K562 (cell line): ENCODE measurements at regions not wholly inside any gene's neighbourhood (a gene's known extent, or its start where the extent isn't known, plus 50 kb on each side); places are given as distances from the start of the nearest gene placed in this dataset.

ENCODE experiments used
- ATAC-seq: fragments of 200-7000 bp; cut with Tn5 transposase; 3 replicates; pipeline ENCODE4 v1.9.1; 2020; ENCODE audit warnings: moderate library complexity
- BruUV-seq: library from RNA; stranded (reverse); fragments of 400-500 nt; replicated peaks from 2 replicates; lab custom pipeline; 2021; lab: Mats Ljungman, UMichigan
- CTCF ChIA-PET: fragments of 300-600 bp; formaldehyde crosslinking; extraction: SDS; loops from one replicate; lab custom pipeline; 2021; ENCODE audit warnings: low intra/inter-chr PET ratio; lab: Yijun Ruan, JAX
- POLR2A ChIA-PET: fragments of 300-600, 350-650 bp; sonication (Branson Sonifier 250); formaldehyde crosslinking; extraction: SDS; loops from one replicate; lab custom pipeline; 2021; ENCODE audit warnings: antibody characterized with exemption, inconsistent platforms; lab: Yijun Ruan, JAX
- DNase-seq, 4 experiments: peaks; one replicate each; pipeline versions ENCODE4 v3.0.0 to v3.0.0-alpha.2; 2011 to 2018; ENCODE audit warnings: low spot score in 3 of 4, mixed read lengths in 3 of 4; ENCODE audit errors: extremely low read depth in 1 of 4
- FAIRE-seq: peaks from 2 replicates; lab custom pipeline; 2011; peaks lifted over from hg19 to GRCh38; lab: Jason Lieb, UNC
- H2AFZ ChIP-seq: 2 replicates; pipeline ENCODE4 v1.6.0; 2011; ENCODE audit warnings: low read depth, low read length, control low read depth, inconsistent platforms
- H3K27ac ChIP-seq: fragments of 200-600 bp; 3 replicates; pipeline ENCODE4 v1.8.0; 2011; ENCODE audit warnings: low read depth, mild to moderate bottlenecking, control low read depth, inconsistent platforms, low read length, moderate library complexity, mixed read lengths; ENCODE audit errors: extremely low read depth
- H3K27me3 ChIP-seq, 2 experiments: fragments of 300-600 bp in 1 of 2; 2 replicates in 1 of 2; 3 replicates in 1 of 2; pipeline versions ENCODE4 v1.6.0 to v1.8.0; 2011; ENCODE audit warnings: inconsistent platforms in 2 of 2, low read length in 2 of 2, mild to moderate bottlenecking in 1 of 2, mixed read lengths in 1 of 2, moderate library complexity in 1 of 2; ENCODE audit not compliant: control insufficient read depth in 2 of 2, insufficient read depth in 2 of 2
- H3K36me3 ChIP-seq: fragments of 300-600 bp; 3 replicates; pipeline ENCODE4 v1.8.0; 2011; ENCODE audit warnings: mild to moderate bottlenecking, low read length, inconsistent platforms; ENCODE audit not compliant: control insufficient read depth, insufficient read depth
- H3K4me1 ChIP-seq, 2 experiments: fragments of 200-600 bp in 1 of 2; replicated peaks in 1 of 2; 2 replicates in 1 of 2; 3 replicates in 1 of 2; pipeline versions ENCODE4 v1.5.1 to v1.8.0; 2011; ENCODE audit warnings: inconsistent platforms in 2 of 2, low read length in 2 of 2, mild to moderate bottlenecking in 1 of 2, mixed read lengths in 1 of 2, moderate library complexity in 1 of 2; ENCODE audit not compliant: control insufficient read depth in 2 of 2, insufficient read depth in 2 of 2
- H3K4me2 ChIP-seq: 2 replicates; pipeline ENCODE4 v1.6.1; 2011; ENCODE audit warnings: low read length, control low read depth, inconsistent platforms, mixed read lengths; ENCODE audit not compliant: insufficient read depth
- H3K4me3 ChIP-seq: fragments of 200-600 bp; sonication (generic), shearing (Covaris generic); 2 replicates; pipeline ENCODE4 v1.5.1; 2016; ENCODE audit warnings: control low read depth, inconsistent platforms
- H3K79me2 ChIP-seq: fragments of 200-600 bp; 3 replicates; pipeline ENCODE4 v1.8.0; 2011; ENCODE audit warnings: low read length, inconsistent platforms; ENCODE audit not compliant: control insufficient read depth, insufficient read depth
- H3K9ac ChIP-seq, 2 experiments: 2 replicates each; pipeline versions ENCODE4 v1.6.0 to v1.6.1; 2011; ENCODE audit warnings: low read depth in 2 of 2, low read length in 2 of 2, control low read depth in 1 of 2, inconsistent platforms in 1 of 2, mild to moderate bottlenecking in 1 of 2, mixed read lengths in 1 of 2; ENCODE audit not compliant: insufficient read depth in 1 of 2
- H3K9me1 ChIP-seq: one replicate; pipeline ENCODE4 v1.6.0; 2011; ENCODE audit warnings: inconsistent platforms, mild to moderate bottlenecking, low read length, moderate library complexity; ENCODE audit not compliant: control insufficient read depth, insufficient read depth
- H3K9me3 ChIP-seq: replicated peaks from 2 replicates; pipeline ENCODE4 v1.5.1; 2011; ENCODE audit warnings: low read depth, low read length, inconsistent platforms; ENCODE audit not compliant: control insufficient read depth, insufficient read depth
- H4K20me1 ChIP-seq: replicated peaks from 2 replicates; pipeline ENCODE4 v1.6.1; 2011; ENCODE audit warnings: low read length, inconsistent platforms, mixed read lengths; ENCODE audit not compliant: control insufficient read depth, insufficient read depth
- ARID2 ChIP-seq: fragments of 450-650 bp; IDR thresholded peaks from 2 replicates; pipeline ENCODE4 v1.6.1; 2017; ENCODE audit warnings: antibody characterized with exemption, mild to moderate bottlenecking
- CHCHD3 ChIP-seq: fragments of 250-450 bp; sonication (Bioruptor Pico); IDR thresholded peaks from 2 replicates; pipeline ENCODE4 v2.1.2; 2022; ENCODE audit warnings: mild to moderate bottlenecking
- HNRNPUL1 ChIP-seq: fragments of 200-400 bp; formaldehyde crosslinking; IDR thresholded peaks from 2 replicates; pipeline ENCODE4 v1.6.1; 2017; ENCODE audit warnings: low read length
- NR2C1 ChIP-seq, 2 experiments: fragments of 450-650 bp; IDR thresholded peaks; 2 replicates each; pipeline ENCODE4 v1.6.1; 2017; ENCODE audit warnings: mild to moderate bottlenecking in 2 of 2, antibody characterized with exemption in 1 of 2, inconsistent platforms in 1 of 2, missing compliant biosample characterization in 1 of 2, missing genetic modification characterization in 1 of 2
- SLC30A9 ChIP-seq: fragments of 250-450 bp; sonication (Bioruptor Pico); IDR thresholded peaks from 2 replicates; pipeline ENCODE4 v1.8.0; 2022; ENCODE audit warnings: mild to moderate bottlenecking, moderate library complexity
- TEAD2 ChIP-seq: fragments of 450-650 bp; IDR thresholded peaks from 2 replicates; pipeline ENCODE4 v1.6.1; 2016; ENCODE audit warnings: missing genetic modification characterization, control low read depth, missing compliant biosample characterization
- ZBTB8A ChIP-seq: fragments of 450-650 bp; IDR thresholded peaks from 2 replicates; pipeline ENCODE4 v1.6.1; 2018; ENCODE audit warnings: mild to moderate bottlenecking, moderate library complexity; ENCODE audit not compliant: partially characterized antibody
- ZNF12 ChIP-seq: sonication (generic); formaldehyde crosslinking; IDR thresholded peaks from 2 replicates; pipeline ENCODE4 v1.4.0; 2020; ENCODE audit warnings: mild to moderate bottlenecking, missing genetic modification reagents
- ZNF184 ChIP-seq: sonication (generic); formaldehyde crosslinking; IDR thresholded peaks from 2 replicates; pipeline ENCODE4 v1.5.0; 2020; ENCODE audit warnings: missing genetic modification reagents
- ZNF408 ChIP-seq: fragments of 250-450 bp; sonication (Bioruptor Pico); IDR thresholded peaks from 2 replicates; pipeline ENCODE4 v1.4.0; 2020; ENCODE audit warnings: low read depth, mild to moderate bottlenecking, moderate library complexity
- ZNF561 ChIP-seq: fragments of 450-650 bp; formaldehyde crosslinking; conservative IDR thresholded peaks from 2 replicates; pipeline ENCODE4 v1.4.0; 2020; ENCODE audit warnings: mild to moderate bottlenecking, moderate library complexity
- WGBS: fragments of 100-300 bp; shearing (Covaris generic); methylation state at CpG from one replicate; pipeline ENCODE4 v1.1.6; 2016; ENCODE audit warnings: low coverage, mixed read lengths; ENCODE audit not compliant: insufficient coverage; ENCODE audit errors: missing lambda C conversion rate; 5-methylcytosine and 5-hydroxymethylcytosine counted together
- in situ Hi-C: fragments of 300-500 bp; cut with MboI; formaldehyde crosslinking; loops from 4 replicates; pipeline ENCODE4 v1.15.0; 2018; ENCODE audit warnings: inconsistent platforms, mixed read lengths
- intact Hi-C: fragments of 100-400 bp; cut with micrococcal nuclease; formaldehyde crosslinking; loops from 2 replicates; pipeline ENCODE4 v1.14.2; 2022
- TF ChIP-seq, protein P1 (sequence below): fragments of 250-450 bp; sonication (Bioruptor Pico); IDR thresholded peaks from 2 replicates; pipeline ENCODE4 v1.8.0; 2021; ENCODE audit warnings: moderate library complexity, mild to moderate bottlenecking, inconsistent platforms
- TF ChIP-seq, protein P2 (sequence below), 2 experiments: fragments of 450-650 bp in 1 of 2; sonication (generic) in 1 of 2; formaldehyde crosslinking; conservative IDR thresholded peaks; 2 replicates each; pipeline versions ENCODE4 v1.4.0 to v1.8.1; 2020 to 2022; ENCODE audit warnings: mild to moderate bottlenecking in 1 of 2, missing genetic modification reagents in 1 of 2
- TF ChIP-seq, protein P3 (sequence below), 2 experiments: fragments of 450-650 bp; formaldehyde crosslinking in 1 of 2; IDR thresholded peaks; 2 replicates each; pipeline versions ENCODE4 v1.4.0 to v1.6.1; 2014 to 2020; ENCODE audit warnings: mild to moderate bottlenecking in 2 of 2, borderline replicate concordance in 1 of 2, low read depth in 1 of 2

DNA sequence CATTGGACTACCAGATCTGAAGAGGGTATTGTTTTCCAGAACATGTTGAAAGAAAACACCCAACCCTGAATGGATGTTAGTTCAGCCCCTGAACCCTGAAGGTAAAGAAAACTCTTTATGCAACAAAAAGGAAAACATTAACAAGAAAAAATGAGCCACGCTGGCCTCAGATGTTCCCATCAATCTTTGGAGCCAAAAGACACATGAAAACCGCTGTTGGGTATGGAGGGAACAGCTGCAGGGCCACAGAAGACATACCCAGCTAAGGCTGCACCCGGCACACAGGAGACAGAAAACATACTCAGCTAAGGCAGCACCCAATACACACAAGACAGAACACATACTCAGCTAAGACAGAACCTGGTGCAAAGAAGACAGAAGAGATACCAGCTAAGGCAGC lies 51.3 kb upstream of the GALNT9 start:
- no peak overlapping the region for H3K9ac ChIP-seq

More for the DNA sequence above, 51.3 kb upstream of the GALNT9 start:
- in situ Hi-C loops (no loop called here), intact Hi-C loops (no loop called here)
- ATAC-seq (no peak), DNase-seq (no peak), FAIRE-seq (no peak)
- peaks cover 25 to 63% of the 10 kb centered on the region in 2 experiments for H3K27me3 ChIP-seq
- no peak overlapping the region for H3K27ac ChIP-seq
- H3K4me1 ChIP-seq, result no peaks in the 10 kb centered on the region; a peak in 1 of 5 replicates
- WGBS, result 0% methylated on average over 3 of the region's 3 CpGs
- no peak overlapping the region for H3K4me3 ChIP-seq
- no peaks in the 10 kb centered on the region for H3K9me3 ChIP-seq
- ChIA-PET POLR2A (no interaction called here), CTCF (interaction anchor here (0.6 kb wide), 1 partner anchor 216 kb away, joined by 3 read pairs; no protein-coding TSS in a partner anchor)
- TF ChIP-seq ARID2 (no peak), ZNF12 (CRISPR knock-in tag) (no peak), SLC30A9 (CRISPR knock-in tag) (no peak), ZBTB8A (no peak), HNRNPUL1 (no peak), ZNF184 (CRISPR knock-in tag) (no peak), CHCHD3 (CRISPR knock-in tag) (no peak), TEAD2 (tag) (no peak), ZNF561 (no peak), ZNF408 (CRISPR knock-in tag) (no peak), NR2C1 (IDR thresholded peaks at IDR 0.05) (no peak), NR2C1 (tag; IDR thresholded peaks at IDR 0.05) (no peak)
- TF ChIP-seq, protein P1, sequence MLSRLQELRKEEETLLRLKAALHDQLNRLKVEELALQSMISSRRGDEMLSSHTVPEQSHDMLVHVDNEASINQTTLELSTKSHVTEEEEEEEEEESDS (CRISPR knock-in tag), result no peak
- TF ChIP-seq, protein P2, sequence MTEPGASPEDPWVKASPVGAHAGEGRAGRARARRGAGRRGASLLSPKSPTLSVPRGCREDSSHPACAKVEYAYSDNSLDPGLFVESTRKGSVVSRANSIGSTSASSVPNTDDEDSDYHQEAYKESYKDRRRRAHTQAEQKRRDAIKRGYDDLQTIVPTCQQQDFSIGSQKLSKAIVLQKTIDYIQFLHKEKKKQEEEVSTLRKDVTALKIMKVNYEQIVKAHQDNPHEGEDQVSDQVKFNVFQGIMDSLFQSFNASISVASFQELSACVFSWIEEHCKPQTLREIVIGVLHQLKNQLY (CRISPR knock-in tag; conservative IDR thresholded peaks at IDR 0.05), result no peak
- TF ChIP-seq, protein P3, sequence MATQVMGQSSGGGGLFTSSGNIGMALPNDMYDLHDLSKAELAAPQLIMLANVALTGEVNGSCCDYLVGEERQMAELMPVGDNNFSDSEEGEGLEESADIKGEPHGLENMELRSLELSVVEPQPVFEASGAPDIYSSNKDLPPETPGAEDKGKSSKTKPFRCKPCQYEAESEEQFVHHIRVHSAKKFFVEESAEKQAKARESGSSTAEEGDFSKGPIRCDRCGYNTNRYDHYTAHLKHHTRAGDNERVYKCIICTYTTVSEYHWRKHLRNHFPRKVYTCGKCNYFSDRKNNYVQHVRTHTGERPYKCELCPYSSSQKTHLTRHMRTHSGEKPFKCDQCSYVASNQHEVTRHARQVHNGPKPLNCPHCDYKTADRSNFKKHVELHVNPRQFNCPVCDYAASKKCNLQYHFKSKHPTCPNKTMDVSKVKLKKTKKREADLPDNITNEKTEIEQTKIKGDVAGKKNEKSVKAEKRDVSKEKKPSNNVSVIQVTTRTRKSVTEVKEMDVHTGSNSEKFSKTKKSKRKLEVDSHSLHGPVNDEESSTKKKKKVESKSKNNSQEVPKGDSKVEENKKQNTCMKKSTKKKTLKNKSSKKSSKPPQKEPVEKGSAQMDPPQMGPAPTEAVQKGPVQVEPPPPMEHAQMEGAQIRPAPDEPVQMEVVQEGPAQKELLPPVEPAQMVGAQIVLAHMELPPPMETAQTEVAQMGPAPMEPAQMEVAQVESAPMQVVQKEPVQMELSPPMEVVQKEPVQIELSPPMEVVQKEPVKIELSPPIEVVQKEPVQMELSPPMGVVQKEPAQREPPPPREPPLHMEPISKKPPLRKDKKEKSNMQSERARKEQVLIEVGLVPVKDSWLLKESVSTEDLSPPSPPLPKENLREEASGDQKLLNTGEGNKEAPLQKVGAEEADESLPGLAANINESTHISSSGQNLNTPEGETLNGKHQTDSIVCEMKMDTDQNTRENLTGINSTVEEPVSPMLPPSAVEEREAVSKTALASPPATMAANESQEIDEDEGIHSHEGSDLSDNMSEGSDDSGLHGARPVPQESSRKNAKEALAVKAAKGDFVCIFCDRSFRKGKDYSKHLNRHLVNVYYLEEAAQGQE (IDR thresholded peaks at IDR 0.05; ENCODE audit: borderline replicate concordance), result no peak
- TF ChIP-seq, protein P3 (CRISPR knock-in tag; IDR thresholded peaks at IDR 0.05; ENCODE audit: low read depth), result no peak
- no peaks in the 10 kb centered on the region for H3K36me3 ChIP-seq
- no peaks in the 10 kb centered on the region for H3K9me1 ChIP-seq
- no peak overlapping the region for H3K4me2 ChIP-seq
- no peak overlapping the region for H2AFZ ChIP-seq
- peaks cover 5% of the 10 kb centered on the region; the same call in 1 of the 2 replicates for H4K20me1 ChIP-seq
- no peaks in the 10 kb centered on the region for H3K79me2 ChIP-seq
- BruUV-seq, result no TSS peak
